Astrocyte (in vitro differentiated cells and primary cell): ENCODE measurements at regions not wholly inside any gene's neighbourhood (a gene's known extent, or its start where the extent isn't known, plus 50 kb on each side); places are given as distances from the start of the nearest gene placed in this dataset.

ENCODE experiments used
- CTCF ChIP-seq: IDR thresholded peaks from 2 replicates; pipeline ENCODE4 v1.5.1; 2011; ENCODE audit warnings: low read depth, mild to moderate bottlenecking, inconsistent platforms, low read length, moderate library complexity; ENCODE audit not compliant: insufficient read depth
- EZH2 ChIP-seq: IDR thresholded peaks from 2 replicates; pipeline ENCODE4 v1.6.1; 2012; ENCODE audit warnings: mild to moderate bottlenecking, low read length, inconsistent platforms; ENCODE audit not compliant: insufficient read depth

GRCh38 chr10:120800528-120801323, 50.4 kb upstream of the WDR11 start:
- TF ChIP-seq CTCF (no peak), EZH2 (no peak)
